Caki2 (cell line): ENCODE measurements at regions not wholly inside any gene's neighbourhood (a gene's known extent, or its start where the extent isn't known, plus 50 kb on each side); places are given as distances from the start of the nearest gene placed in this dataset.
"Not testable (repeated sequence)": the region's sequence is repeated elsewhere in the genome, so short reads cannot be mapped to it uniquely, and the experiment has no call there.

ENCODE experiments used
- DNase-seq: peaks from one replicate; pipeline ENCODE4 v3.0.0-alpha.2; 2015; ENCODE audit warnings: low read depth
- in situ Hi-C: cut with HindIII; loops from 2 replicates; pipeline ENCODE4 v1.10.0; 2016; ENCODE audit warnings: low sequenced_read_pairs, low pct_unique_long_range_greater_than_20kb, mixed read lengths

DNA sequence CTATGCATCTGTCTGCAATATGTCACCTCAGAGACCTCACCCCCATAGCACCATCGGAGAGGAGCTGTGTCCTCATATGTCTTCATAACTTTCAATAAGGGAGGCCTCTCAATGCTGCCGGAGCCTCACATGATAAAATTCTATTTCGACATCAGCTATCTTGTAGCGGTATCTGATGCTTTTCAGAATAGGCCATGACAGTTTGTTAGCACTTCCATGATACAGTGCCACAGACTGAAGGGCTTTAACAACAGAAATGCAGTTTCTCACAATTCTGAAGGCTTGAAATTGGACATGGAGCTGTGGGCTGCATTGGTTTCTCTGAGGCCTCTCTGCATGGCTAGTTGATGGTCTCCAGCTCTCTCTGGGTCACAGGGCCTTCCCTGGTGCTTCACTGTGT is 125.0 kb upstream of the PZP start:
- in situ Hi-C loops: no loop called here
- DNase-seq: no peak

DNA sequence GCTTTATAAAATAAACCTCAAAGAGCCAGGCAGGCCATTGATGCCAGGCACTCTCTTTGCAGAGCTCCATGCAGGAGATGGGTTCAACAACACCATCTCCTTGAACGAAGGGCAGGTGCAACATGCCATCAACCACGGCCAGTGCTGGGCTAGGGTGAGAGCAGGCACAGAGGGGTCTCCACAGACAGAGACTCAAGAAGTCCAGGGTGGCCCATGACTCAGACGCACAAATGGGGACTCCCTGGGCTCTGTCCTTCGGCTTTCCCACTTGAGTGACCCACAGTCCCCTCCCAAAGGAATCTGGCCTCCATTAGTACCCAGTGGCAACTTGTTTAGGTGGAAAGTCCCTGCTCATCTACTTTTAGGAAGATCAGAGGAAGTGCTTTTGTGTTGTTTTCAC is 124.4 kb upstream of the PZP start:
- no peak for DNase-seq
- in situ Hi-C loops: no loop called here

DNA sequence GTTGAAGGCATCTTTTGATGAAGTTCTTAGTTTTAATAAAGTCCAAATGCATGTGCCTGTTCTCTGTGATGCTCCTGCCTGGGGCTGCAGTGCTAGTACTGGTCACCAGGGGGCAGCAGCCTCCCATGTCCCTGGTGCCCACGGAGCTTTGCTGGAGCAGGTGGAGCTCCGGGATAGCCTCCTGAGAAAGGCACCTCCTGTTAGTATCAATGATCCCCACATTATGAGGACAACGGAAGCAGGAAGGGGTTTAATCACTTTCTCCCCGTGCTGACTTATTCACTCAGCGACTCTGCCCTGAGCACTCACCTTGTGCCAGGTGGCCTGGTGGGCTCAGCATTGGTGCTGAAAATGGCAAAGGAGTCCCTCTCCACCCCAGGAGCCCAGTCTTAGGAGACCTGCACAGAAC is 123.0 kb upstream of the PZP start:
- in situ Hi-C loops: no loop called here
- DNase-seq: no peak

DNA sequence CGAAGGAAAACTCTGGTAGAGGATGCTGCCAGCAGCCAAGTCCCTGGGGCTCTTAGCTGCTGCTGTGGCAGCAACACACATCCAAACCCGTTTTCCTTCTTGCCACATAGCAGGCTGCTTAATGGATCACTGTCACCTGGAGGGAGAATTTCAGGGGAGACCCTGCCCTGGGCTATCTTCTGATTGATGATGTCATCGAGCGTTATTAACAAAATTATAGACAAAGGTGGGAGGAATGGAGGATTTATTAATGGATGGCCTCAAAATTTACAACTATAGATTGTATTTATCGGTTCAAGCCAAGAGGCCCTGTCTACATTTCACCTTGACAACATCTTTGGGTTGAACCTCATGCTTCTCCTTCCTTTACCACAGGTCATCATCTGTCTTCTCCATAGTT is 120.8 kb upstream of the PZP start:
- in situ Hi-C loops: no loop called here
- DNase-seq: no peak

DNA sequence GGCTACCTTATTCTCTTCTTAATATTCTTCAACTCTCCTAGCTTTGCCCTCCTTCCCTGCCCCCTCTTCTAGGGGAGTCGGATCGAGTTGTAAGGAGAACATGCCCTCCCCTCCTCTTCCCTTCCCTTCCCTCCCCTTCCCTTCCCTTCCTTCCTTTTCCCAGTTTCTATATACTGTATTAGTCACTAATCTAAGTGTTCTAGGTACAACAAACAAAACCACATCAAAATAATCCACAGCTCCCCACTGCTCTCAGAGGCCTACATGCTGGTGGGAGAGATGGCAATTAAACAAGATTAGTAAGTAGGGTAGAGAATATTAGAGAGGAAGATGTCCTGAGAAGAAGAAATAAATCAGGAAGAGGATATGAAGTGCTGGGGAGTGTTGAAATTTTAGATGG is 119.9 kb upstream of the PZP start:
- DNase-seq: no peak
- in situ Hi-C loops: no loop called here

DNA sequence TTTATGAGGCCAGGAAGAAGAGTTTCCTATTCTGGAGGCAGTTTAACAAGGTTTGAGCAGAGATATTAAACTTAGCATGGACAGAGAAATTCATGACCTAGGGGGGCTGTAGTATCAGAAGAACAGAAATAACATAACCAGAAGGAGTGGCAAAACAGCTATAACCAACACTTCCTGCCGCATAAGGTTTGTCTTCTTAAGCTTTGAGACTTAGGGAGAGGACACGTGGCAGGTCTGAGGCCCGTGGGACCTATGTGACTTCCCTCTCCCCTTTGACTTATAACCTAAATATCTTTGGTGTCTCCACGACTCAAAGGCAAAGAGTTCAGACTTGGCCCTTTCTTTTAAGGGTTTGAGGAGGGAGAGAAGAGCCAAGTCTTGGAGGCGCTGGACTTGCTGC is 119.1 kb upstream of the PZP start:
- no peak for DNase-seq
- in situ Hi-C loops: no loop called here

DNA sequence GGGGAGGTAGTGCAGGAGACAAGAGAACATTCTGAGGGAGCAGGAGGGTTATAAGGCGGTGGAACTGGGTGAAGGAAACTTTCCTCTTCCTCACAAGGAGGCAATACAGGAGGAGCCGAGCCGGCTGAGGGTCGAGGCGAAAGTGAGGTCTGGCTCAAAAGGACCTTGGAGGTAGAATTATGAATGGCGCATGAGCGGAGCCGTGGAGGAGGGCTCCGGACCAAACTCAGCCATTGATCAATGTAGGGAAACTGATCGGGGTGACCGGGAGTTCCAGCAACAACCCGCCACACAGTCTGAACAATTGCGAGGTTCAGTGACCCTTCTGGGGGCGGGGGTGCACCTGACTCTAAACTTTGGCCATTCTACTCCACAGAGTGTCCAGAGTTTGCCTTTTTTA is 118.7 kb upstream of the PZP start:
- in situ Hi-C loops, DNase-seq: not testable (repeated sequence)

DNA sequence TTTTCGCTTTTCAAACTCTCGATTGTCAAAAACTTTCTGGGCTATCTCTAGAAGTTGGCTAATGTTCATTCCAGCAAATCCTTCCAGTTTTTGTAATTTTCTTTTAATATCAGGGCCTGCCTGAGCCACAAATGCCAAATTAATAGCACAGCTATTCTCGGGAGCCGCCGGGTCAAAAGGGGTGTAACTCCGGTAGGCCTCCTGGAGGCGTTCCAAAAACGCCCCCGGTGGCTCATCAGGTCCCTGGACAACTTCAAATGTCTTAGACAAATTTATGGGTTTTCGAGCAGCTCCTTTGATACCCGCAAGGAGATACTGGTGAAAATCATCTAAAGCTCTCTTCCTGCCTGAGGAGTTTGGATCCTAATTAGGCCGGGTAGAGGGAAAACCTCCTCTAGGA is 117.9 kb upstream of the PZP start:
- in situ Hi-C loops: no loop called here
- no peak for DNase-seq

DNA sequence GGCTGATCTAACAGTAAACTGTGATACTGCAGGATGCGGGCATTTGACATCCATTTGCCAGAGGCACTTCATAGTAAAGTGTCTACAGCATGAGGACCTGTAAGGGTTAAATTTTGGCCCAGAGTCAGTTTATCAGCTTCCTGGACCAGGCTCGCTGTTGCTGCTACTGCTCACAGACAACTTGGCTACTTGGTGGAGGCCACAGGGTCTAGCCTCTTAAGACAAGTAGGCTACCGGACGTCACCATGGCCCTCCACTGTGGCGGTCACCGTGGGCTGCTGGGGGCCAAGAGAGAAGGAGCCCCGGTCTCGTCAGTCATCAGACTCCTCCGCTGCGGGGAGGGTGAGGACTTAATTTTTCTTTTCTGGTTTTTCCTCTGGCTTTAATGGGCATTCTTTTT is 117.3 kb upstream of the PZP start:
- in situ Hi-C loops: no loop called here
- DNase-seq: no peak

DNA sequence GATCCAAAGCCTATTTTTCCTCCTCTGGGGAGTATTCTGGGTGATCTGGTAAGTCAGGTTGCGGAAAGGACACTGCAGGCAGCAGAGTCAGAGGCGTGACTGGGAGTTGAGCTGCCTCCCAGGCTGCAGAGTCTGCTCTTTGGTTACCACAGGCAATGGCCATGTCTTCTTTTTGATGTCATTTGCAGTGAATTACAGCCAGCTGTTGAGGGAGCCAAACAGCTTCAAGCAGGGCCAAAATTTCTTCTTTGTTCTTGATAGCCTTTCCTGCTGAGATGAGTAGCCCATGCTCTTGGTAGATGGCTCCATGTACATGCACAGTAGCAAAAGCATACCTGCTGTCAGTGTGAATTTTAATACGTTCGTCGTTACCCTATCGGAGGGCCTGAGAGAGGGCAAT is 116.6 kb upstream of the PZP start:
- in situ Hi-C loops: no loop called here
- no peak for DNase-seq

DNA sequence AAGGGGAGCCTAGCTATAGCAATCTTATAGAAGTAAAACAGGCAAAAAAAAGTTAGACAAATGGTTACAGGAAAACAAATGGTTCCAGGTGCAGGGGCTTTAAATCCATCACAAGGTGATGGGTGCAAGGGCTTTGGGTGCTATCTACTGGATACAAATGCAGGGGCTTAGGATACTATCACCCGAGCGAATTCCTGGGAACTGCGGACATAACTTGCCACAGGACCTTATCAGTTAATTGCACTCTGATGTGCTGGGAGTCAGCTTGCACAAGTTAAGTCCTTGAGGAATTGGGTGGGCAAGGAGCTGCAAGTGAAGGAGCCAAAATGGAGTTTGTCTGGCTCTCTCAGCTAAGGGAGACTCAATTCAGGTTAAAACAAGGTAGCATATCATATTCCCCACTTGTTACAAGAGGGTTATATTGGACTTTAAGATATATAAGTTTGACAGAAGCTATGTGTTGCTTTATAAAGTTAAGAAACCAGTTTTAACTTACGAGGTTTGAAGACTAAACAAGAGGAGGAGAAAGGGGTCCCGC is 115.0 kb upstream of the PZP start:
- in situ Hi-C loops: no loop called here
- DNase-seq: no peak

DNA sequence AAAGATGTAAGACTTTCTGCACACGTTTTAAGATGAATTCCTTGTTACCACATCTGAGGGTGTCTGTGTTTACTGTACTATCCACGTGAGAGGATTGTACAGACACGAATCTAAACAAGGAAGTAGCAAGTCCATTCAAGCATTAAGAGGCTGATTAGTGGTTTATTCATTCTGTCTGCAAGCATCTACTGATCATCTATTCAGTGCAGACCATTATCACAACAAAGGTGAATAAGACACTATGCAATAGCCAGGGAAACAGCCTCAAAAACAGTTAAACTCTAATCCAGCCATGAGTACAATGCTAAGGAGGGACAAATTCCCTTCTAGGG is 111.6 kb upstream of the PZP start:
- in situ Hi-C loops: no loop called here
- peak; percentile 66 for DNase-seq

DNA sequence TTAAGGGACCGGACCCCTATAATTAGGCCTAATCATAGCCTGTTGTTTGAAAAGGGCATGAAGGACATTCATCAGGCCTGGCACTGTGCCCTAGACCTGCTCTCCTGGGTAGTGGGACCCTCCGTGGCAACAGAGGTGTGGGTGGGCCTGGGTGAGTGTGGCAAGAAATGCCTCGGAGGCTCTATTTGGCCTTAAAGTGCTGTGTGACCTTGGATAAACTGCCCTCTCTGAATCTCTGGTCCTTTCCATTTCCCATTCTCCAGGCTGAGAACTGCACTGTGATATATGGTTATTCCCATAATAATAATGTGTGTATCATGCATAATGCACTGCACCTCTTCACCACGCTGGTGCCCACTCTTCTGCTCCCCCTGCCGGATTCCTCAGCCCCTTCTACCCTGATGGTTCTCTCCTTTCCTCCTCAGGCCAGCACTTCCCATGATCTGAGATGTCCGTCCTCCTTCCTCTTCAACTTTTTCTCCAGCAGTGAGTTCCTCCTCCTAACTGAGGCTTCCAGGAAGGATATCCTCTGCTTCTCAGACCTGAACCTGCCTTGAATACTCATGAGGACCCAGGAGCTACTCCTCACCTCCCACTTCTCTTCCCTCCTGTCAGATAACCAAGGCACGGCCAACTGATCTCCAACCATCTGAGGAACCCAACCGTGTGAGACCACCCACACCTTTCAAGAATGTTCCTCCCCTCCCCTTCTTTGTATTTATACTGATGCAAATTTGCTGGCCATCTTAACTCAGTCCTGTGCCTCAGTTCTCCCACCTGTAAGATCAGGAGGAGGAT is 111.0 kb upstream of the PZP start:
- in situ Hi-C loops: no loop called here
- DNase-seq: no peak

DNA sequence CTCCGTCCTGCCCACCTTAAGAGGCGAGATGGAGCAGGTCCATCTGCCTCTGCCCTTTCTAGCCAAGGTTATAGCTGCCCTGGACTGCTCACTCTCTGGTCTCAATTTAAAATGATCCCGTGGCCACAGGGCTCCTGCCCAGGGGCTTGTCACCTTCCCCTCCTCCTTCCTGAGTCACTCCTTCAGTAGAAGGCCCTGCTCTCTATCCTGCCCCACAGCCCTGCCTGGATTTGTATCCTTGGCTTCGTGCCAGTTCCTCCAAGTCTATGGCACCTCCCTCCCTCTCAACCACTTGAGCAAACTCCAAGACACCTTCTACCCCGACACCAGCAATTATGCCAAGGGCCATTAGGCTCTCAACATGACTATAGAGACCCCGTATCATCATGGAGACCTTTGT is 105.3 kb upstream of the PZP start:
- in situ Hi-C loops: not testable (repeated sequence)
- peak; percentile 28 for DNase-seq

DNA sequence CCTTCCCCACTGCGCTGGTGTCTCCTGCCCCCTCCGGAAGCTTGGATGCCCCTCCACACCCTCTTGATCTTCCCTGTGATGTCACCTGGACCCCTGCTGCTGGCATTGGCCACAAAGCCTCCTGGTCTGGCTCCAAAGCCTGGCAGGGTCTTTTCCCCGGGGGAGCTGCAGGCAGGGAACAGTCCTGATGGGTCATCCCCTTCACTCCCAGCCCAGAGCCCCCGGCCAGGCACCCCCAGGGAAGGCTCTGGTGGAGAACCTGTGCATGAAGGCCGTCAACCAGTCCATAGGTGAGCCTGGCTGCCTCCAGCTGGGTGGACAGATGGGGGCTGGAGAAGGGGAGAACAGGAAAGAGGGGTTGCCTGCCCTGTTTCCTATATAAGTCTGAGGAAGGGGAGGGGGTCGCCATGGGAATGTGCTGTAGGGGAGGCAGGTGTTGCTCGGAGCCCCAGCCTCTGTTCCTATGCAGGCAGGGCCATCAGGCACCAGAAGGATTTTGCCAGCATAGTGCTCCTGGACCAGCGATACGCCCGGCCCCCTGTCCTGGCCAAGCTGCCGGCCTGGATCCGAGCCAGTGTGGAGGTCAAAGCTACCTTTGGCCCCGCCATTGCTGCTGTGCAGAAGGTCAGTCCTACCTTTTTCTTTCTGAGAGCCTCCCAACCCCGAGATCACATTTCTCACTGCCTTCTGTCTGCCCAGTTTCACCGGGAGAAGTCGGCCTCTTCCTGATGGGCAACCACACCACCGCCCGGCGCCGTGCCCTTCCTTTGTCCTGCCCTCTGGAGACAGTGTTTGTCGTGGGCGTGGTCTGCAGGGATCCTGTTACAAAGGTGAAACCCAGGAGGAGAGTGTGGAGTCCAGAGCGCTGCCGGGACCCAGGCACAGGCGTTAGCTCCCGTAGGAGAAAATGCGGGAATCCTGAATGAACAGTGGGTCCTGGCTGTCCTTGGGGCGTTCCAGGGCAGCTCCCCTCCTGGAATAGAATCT is 104.5 kb upstream of the PZP start:
- in situ Hi-C loops, DNase-seq: not testable (repeated sequence)

DNA sequence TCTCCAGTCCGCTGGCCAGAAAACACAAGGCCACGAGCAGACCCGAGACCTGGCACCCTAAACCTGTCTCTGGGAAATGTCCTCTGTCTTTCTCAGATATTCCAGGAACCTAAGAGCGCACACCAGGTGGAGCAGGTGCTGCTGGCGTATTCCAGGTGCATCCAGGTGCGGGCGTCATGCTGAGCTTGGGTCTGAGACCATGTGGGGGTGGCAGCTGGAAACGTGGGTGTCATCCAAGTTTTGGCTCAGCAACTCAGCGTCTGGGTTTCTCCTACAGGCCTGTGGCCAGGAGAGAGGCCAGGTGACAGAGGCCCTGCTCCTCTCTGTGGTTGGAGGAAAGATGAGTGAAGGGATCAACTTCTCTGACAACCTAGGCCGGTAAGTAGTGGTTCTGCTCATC is 103.3 kb upstream of the PZP start:
- in situ Hi-C loops, DNase-seq: not testable (repeated sequence)

DNA sequence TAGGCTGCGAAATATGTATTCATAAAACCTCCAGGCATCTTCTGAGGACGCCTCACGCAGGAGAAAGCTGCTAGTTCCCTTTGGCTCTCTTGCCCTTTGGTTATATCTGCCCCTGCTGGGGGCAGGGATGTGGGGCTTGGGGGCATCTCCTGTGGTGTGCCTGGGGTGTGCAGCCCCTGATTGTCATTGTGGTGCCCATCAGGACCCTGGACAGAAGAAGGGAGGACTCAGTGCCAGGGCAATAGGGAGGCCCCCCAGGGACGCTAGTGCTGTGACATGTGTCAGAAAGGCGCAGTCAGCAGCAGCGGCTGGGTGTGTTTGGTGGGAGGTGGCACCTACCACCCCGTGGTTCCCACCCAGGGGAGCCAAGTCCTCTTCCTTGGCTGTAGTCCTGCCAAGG is 102.5 kb upstream of the PZP start:
- DNase-seq, in situ Hi-C loops: not testable (repeated sequence)

DNA sequence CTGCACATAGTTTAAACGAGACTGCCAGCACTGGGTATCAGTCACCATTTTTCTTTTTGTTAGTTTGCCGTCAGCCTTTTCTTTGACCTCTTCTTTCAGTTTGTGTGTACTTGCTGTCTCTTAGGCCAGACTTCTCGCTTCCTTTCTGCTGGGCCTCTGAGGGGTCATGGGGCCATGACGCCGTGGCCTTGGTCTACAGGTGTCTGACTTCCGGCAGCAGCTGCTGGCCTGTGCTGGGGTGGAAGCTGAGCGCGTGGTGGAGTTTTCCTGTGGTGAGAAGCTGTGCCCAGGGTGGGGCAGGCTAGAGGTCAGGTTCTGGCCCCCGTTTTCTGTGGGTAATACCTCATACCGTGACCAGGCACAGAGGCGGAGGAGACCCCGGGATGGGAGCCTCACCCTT is 101.6 kb upstream of the PZP start:
- in situ Hi-C loops, DNase-seq: not testable (repeated sequence)

DNA sequence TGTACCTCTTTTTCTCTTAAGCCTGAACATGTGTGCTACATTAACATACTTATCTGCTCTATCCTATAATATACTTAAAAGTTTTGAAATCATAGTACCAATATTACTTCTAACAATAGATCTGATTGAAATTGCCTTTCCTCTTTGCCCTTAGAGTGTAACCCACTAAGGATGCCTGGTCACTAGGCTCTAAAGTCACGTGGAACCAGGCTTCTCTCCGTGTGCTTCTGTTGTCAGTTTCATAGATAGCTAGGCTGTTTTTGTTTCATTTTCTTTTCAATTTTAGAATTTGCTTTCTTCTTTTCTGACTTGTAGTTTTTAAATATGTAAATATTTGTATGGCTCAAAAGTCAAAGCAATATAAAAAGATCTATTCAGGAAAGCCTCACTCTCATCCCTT is 100.5 kb upstream of the PZP start:
- in situ Hi-C loops, DNase-seq: not testable (repeated sequence)
